ENCODE measurements at regions not wholly inside any gene's neighbourhood (a gene's known extent, or its start where the extent isn't known, plus 50 kb on each side); places are given as distances from the start of the nearest gene placed in this dataset.

GRCh38 chr5:57862942-57863341 lies 380.3 kb upstream of the ACTBL2 start:
- DNase-seq, result no peak

DNA sequence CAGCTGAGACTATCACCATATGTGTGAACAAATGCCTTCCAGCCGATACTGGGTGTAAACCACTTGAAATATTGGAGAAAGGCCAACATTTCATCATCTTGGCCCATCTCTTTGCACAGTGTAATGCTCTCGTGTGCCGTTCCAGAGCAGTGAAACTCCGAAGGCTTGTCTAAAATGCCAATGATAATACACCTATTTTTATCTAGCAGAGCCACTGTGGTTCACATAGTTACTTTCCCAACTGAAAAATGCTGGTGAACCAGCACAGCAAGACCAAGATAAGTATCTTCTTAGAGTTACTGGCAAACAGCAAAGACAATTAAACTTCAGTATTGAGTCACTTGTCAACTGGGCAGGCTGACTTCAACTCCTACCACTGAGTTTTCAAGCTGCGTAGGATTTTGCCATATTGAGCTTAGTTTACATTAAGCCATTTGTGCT lies 379.9 kb upstream of the ACTBL2 start:
- DNase-seq, result no peak

DNA sequence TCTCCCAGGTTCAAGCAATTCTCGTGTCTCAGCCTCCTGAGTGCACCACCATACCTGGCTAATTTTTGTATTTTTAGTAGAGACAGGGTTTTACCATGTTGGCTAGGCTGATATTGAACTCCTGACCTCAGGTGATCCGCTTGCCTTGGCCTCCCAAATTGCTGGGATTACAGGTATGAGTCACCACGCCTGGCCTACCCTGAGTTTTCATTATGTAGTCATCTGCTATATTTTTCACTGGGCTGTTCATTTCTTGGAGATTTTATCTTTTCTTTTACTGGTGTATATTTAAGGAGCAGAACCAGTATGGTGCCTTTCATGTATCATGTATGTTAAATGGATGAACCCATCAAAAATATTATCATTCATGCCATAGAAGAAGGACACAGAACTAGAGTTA lies 377.0 kb upstream of the ACTBL2 start:
- DNase-seq, result no peak

- no peak for DNase-seq
Observed at GRCh38 chr5:57858905-57859304, 376.3 kb upstream of the ACTBL2 start.

GRCh38 chr5:57857696-57858095 lies 375.1 kb upstream of the ACTBL2 start:
- no peak for DNase-seq

DNA sequence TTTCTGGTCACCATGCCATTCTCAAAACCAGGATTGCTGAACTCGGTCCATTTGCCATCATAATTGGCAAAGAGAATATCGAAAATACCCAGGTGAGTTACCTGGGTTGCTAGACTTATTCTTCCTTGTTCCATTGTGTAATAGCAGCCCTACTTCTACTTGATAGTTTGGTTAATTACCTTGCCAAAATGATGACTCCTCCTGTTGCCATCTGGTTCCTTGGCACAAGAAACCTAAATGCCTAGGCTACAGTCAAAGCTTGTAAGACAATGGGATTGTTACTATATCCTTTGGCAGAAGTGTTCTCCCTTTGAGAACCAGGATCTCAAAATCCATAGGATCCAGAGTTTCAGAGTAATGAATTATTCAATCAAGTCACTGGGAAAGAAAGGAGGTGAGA lies 373.2 kb upstream of the ACTBL2 start:
- no peak for DNase-seq

GRCh38 chr5:57853929-57854697 lies 371.5 kb upstream of the ACTBL2 start:
- no peak for DNase-seq

DNA sequence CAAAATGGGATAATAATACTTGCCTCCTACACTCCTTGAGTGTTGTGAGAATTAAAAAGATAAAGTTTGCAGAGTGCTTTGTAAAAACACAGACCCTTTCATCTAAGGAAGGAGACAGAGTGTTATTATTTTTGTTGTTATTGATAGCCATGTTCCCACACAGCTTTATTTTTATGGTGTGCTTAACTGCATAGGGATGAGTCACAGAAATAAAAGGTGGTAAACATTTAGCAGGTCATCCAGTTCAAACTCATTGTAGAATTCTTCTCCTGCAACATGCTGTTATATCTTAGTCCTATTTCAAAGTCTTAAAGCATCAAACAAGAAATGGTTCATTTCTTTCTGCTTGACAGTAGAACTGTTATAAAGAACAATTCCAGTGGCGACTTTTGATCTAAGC lies 367.5 kb upstream of the ACTBL2 start:
- no peak for DNase-seq

GRCh38 chr5:57845025-57845424 lies 362.4 kb upstream of the ACTBL2 start:
- no peak for DNase-seq

DNA sequence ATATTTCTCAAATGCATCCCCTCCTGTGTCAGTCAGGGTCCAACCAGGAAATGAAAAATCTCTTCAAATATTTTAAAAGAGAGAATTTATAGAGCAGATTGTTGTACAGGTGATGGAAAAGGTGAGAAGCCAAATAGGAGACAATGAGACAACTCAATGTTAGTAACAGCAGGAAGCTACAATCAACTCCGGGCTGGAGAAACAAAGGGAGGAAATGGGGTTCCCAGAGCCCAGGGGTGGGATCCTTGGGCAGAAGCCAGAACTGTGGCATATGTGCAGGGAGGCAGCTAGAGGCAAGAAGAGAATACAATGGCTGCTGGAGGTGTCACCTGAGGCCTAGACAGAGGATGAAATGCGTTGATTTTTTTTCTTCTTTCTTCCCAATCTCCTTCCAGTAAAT lies 361.8 kb upstream of the ACTBL2 start:
- DNase-seq, result no peak

DNA sequence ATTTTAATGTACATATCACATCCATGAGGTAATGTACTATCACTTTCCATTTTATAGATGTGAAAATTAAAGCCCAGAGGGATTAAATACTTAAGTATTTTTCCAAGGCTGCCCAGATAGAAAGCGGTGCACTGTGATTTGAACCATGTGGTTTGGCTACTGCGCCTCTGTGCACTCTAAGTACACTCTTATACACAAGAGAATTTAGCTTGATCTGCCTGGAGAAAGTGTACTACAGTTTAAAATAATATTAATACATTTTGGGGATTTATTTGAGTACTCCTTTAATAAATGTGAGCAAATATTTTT lies 360.4 kb upstream of the ACTBL2 start:
- DNase-seq, result no peak

DNA sequence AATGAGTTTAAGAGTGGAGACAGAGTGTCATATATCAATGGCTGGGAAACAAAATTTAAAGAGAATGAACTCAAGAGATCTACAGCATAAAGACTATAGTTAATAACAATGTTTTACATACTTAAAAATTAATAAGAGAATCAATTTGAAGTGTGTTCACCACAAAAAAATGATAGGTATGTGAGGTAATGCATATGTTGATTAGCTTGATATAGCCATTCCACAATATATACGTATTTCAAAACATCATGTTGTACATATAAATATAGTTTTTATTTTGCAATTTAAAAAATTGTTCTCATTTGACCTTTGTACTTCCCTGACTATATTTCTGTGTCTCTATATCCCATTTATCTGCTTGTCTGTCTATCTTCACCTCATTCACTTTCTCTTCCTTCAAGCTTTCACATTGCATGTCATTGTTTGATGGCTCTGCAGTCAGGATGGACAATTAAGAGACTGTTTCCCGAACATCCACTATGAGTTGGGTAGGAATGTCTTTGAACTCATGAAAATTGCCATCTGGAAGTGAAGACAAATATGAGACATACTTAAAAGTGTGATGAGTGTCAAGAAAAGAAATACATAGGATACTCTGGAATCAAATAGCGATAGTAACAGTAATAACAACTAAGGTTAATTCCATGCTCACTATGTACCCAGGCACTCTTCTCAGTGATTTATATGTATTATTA lies 359.9 kb upstream of the ACTBL2 start:
- no peak for DNase-seq

DNA sequence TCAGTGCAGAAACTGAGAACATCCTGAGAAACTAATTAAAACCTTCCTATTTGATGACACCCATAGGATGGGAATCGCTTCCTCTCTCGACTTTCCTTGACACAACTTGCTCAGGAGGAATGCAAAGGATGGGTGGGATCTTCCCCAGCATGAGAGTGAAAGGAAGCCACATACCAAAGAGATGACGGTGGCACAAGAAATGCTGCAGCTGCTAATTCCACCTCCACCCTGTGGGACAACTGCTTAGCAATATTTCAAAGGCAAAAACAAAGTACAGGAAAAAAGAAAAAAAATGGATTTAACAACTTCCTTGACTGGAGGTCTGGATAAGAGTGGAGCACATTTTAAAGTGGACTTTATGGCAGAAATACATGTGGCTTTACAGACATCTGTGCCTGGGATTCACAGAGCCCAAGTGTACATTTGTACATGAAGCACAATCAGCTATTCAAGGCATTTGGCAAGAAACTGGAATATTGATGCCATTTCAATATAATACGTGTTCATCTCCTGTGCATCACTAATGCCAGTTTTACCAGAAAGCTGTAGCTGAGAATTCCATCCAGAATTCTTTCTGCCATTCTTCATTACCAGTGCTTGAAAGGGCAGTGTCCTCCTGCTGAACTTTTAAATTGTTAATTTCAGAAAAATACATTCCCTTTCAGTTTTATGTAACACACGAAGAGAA lies 359.2 kb upstream of the ACTBL2 start:
- no peak for DNase-seq

- no peak for DNase-seq
Observed at GRCh38 chr5:57839437-57840079, 356.9 kb upstream of the ACTBL2 start.

GRCh38 chr5:57839025-57839424 lies 356.4 kb upstream of the ACTBL2 start:
- no peak for DNase-seq

GRCh38 chr5:57836921-57837320 lies 354.3 kb upstream of the ACTBL2 start:
- no peak for DNase-seq

- DNase-seq, result no peak
Observed at GRCh38 chr5:57836331-57836730, 353.7 kb upstream of the ACTBL2 start.

- DNase-seq, result no peak
Observed at GRCh38 chr5:57834829-57835608, 352.4 kb upstream of the ACTBL2 start.

DNA sequence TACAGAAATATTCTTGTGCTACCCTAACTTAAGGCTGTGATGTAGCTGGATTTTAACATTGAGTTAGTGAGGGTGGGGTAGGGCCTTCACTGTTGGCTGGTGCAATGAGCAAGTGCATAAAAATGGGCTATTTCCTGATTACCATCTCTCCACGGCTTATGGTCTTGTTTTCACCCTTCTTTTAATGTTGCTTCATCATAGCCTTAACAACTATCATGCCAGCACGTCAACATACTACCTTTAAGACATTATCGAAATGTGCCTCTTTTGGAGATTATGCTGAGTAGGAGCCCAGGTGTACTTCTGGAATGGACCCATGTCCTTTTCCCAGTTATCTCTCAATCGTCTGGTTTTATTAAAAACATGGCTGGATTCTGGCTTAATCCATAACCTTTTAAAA lies 350.9 kb upstream of the ACTBL2 start:
- DNase-seq, result no peak

DNA sequence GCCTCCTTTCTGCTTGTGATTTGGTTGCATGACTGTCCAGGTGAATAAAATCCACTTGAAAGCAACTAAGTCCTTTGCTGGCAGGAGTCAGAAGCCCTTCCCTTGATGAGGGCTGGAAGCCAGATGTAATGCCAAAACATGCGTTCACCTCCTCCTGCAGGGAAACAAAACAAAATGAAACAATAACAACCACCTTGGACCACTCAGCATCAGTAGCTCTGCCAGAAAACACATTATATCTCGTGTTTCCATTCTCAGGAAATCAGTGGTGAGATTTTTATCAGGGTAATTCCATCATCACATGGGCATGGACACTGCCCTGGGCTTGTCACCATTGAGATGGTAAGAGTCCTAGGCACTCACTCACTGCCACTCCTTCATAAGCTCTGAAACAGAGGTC lies 350.3 kb upstream of the ACTBL2 start:
- DNase-seq, result no peak

DNA sequence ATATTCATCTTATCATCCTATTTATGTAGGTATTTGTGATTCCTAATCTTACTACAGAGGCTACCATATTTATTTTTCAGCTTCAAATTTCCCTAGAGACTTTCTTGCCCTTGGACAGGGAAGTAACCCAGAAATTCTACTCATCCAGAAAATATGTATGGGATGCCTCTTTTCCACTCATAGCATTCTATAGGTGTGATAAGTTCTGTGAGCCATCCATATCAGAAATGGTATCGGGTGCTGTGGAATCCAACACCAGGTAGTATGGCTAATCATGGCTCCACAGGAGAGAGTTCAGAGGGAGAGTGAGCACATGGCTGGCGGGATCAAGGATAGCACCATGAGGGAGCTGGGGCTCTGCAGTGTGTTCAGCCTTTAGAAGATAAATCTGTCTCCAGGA lies 349.3 kb upstream of the ACTBL2 start:
- DNase-seq, result no peak

DNA sequence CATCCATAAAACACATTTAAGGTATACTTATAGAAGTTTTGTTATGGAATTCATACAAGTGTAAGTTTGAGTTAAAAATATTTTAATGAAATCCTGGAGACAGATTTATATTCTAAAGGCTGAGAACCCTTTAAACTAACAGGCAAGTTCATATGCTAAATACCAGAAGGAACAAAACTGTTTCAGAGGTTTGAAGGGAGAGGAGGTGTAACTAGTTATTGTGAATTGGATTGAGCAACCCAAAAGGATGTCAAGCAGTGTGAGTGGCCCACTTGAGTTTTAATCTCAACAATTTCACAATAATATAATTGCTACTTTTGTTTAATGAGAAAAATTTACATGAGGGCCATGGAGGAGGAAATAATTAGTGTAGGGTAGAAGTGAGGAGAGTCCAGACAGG lies 348.5 kb upstream of the ACTBL2 start:
- no peak for DNase-seq

- no peak for DNase-seq
Observed at GRCh38 chr5:57828221-57828620, 345.6 kb upstream of the ACTBL2 start.
